Daoy (cell line): ENCODE measurements at regions not wholly inside any gene's neighbourhood (a gene's known extent, or its start where the extent isn't known, plus 50 kb on each side); places are given as distances from the start of the nearest gene placed in this dataset.

Experiments used
- DNase-seq: peaks from one replicate; pipeline ENCODE4 v3.0.0-alpha.2; 2015; ENCODE audit warnings: low read depth

DNA sequence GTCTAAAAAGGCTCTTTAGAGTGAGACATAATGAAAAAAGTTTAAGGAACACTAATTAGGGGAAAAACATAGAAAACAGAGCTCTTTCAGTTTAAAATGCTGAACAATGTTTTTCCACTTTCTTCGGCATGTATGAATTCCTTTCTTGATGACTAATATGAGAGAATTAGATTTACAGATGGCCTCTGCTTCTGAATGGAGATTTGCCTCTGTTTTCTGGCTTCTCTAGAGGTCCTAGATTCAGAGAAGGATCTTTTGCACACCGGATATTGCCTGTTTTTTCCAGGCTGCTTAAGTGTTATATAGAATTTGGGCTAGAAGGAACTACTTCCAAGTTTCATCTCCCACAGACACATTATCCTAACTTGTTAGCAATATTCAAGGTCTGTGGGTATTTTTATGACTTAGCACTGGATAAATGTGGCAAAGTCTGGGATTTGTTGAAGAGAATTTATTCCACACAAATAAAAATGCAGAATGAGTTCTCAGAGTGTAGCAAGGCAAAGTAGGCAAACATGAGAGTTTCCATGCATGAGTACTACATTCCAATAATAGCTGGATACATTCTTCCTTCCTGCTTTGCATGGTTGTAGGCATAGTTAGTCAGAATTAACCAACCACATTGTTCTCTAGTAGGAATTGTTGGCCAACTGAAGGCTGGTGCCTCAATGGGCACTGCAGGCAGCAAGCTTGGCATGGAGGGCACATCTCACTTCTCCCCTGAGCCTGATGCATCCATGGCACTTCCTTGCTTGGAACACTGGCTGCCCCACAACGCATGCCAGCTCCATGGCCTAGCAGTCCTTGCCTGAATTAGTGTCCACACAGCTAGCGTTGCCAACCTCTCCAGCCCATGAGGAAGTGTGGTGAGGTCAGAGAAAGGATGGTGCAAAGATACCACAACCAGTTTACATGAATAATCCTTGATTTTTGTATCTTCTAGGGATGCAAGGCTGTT, 224.2 kb downstream of the CLIC5 start:
- peak; percentile 9 for DNase-seq

DNA sequence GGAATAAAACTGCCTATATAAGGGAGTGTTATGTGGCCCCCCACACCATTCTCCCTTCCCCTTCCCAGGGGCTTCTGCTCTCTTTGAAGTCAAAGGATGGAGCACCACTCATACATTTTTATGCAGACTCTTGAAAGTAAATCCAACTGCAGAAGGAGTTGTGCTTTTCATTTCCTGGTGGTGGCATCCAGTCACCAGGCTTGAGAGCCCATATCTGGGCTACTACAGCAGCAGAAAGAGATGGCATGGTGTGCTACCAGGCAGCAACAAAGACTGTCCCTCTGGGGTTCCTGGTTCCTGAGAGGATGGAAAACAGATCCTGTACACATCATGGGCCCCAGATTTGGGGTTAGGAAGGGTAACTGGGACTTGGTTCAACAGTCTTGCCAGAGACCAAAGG, 226.4 kb downstream of the CLIC5 start:
- no peak for DNase-seq

- DNase-seq, result no peak
These were observed 228.3 kb downstream of the CLIC5 start for GRCh38 chr6:45787384-45787783.

DNA sequence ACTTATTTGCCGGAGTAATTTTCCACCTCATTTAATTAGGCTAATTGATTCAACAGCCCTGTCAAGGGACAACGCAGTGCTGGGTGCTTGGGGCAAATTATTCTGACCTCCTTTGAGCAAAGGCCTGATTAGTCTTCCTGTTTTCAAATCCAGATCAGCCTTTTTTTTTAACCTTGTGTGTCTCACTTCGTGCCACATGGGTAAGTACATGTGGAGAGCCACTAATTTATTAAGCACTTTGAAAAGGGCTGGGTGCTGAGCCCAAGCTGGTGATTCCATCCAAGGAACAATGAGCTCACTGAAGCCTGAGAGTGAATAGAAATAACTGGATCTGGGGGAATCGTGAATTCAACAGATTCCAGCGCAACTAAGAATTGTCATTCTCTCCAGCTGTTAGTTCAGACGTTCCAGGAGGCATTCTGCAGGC, 229.3 kb downstream of the CLIC5 start:
- no peak for DNase-seq

GRCh38 chr6:45784250-45784649, 231.4 kb downstream of the CLIC5 start:
- no peak for DNase-seq

- no peak for DNase-seq
These were observed 231.9 kb downstream of the CLIC5 start for GRCh38 chr6:45783716-45784115.

DNA sequence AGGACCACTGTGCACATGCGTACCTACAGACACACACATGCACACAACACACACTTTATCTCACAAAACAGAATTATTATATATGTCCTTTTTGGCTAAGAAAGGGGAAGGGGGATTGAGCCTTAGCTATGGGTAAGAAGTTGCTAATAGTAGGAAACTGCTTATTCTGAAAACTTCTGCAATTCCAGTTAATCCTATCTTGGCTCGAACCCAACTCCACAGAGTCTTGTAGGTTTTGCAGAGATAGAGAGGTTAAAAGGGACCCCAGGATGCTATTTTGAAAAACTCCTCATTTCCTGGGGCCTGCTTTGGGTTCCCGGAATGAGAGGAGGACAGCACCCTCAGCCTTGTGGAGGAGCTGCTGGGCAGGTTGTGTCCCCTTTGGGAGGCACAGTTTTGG, 233.8 kb downstream of the CLIC5 start:
- DNase-seq, result no peak

DNA sequence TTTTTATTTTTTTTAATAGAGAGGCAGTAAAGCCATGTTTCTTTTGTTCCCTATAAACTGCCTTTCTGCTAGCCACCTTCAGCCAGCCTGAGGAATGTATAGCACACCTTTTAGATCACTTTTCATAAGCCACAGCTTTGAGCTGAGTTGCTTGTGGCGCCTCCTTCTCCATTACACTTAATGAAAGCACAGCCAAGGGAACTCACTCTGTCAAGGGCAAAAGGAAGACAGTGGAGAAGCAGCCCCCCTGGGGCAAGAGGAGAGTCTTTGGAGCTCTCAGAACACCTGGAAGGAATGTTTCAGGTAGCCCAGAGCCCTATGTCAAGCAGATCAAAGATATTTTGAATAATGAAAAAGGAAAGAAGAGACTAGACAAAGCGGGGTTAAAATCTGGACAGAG, 235.1 kb downstream of the CLIC5 start:
- DNase-seq, result no peak

- no peak for DNase-seq
These were observed 240.5 kb downstream of the CLIC5 start for GRCh38 chr6:45775026-45775697.

GRCh38 chr6:45773906-45774305, 241.8 kb downstream of the CLIC5 start:
- DNase-seq, result no peak

GRCh38 chr6:45772886-45773495, 242.7 kb downstream of the CLIC5 start:
- peak; percentile 13 for DNase-seq

DNA sequence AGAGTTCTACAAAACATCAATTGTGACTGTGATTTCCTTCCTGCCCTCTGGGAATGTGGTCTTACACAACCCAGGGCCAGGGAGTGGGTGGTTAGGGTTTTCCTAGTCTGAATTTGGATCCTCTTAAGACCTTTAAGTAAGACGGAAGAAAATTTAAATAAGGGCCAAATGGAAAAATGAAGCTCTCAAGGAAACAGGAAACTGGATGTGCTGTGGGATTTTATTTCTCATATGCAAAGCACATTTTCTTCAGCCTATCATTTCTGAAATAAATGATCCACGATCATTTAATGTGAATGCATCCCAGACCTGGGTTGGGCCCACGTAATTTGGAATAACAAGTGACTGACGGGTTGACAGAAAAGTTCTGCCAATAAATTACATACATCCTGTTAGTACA, 243.6 kb downstream of the CLIC5 start:
- no peak for DNase-seq

GRCh38 chr6:45763281-45763680, 252.4 kb downstream of the CLIC5 start:
- no peak for DNase-seq

- DNase-seq, result no peak
These were observed 256.2 kb downstream of the CLIC5 start for GRCh38 chr6:45759472-45759810.

DNA sequence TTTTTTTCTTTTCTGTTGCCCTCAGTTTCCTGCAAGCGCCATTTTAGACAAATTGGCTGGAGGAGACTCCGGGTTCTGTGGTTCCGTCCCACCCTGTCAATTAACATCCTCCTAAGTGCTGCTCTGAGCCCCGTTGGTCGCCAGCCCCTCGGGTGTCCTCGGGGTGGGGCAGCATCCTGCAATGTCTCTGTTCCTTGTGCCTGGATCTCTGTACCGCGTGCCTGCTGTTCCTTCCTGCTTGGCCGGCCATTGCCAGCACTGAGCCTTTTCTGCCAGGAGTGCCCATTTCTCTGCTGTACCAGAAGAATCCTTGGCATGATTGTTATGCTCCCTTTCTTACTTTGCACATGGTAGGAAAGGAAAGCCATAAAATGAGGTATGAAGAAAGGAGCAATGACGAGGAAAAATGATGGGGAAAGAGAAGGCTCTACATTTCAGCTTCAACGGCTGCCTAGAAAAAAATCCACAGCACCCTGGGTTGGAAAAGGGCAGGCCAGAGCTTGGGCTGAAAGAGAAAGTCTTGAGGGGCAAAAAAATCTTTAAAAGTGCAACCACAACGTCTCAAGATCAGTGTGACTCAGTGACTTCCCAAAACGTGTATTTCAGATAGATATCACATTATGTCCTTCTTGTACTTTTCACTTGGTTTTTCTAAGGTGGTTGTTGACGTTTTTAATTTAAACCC, 256.7 kb downstream of the CLIC5 start:
- DNase-seq, result no peak

GRCh38 chr6:45757443-45758130, 258.1 kb downstream of the CLIC5 start:
- no peak for DNase-seq

GRCh38 chr6:45756606-45757005, 259.1 kb downstream of the CLIC5 start:
- no peak for DNase-seq

DNA sequence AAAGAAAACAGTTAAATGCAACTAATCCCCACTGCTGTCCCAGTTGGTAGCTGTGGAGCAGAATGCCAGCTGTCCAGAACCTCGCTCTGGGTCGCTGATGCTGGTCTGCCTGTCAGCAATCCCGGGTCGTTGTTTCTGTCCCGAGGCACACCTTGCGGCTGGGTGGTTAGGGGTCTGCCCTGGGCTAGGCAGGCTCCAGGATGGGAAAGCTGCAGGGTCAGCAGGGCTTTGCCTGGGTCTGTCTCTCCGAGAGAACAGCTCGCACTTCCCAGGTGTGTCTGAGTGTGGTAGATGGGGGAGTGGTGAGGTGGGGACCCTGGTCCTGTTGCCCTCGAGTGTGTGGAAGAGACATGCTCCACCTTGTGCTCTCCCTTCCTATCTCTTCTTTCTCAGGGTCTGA, 261.2 kb downstream of the CLIC5 start:
- DNase-seq, result no peak

DNA sequence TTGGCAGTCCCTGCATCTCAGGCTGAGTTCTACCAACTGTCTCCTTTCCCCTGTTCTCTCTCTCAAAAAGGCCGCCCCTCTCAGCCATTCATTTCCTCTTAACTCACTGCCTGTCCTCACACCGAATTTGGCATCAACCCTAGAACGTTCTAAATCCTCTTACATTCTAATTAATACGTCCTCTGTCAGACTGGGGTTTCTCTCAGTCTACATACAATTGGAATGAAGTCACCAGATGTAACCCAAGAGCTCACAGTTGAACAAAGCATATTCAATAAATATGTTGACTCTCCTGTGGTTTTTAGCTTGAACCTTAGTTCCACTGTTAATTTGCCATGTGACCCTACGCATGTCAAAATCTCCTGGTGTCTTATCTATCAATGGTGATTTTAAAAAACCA, 269.6 kb downstream of the CLIC5 start:
- DNase-seq, result peak; percentile 74

DNA sequence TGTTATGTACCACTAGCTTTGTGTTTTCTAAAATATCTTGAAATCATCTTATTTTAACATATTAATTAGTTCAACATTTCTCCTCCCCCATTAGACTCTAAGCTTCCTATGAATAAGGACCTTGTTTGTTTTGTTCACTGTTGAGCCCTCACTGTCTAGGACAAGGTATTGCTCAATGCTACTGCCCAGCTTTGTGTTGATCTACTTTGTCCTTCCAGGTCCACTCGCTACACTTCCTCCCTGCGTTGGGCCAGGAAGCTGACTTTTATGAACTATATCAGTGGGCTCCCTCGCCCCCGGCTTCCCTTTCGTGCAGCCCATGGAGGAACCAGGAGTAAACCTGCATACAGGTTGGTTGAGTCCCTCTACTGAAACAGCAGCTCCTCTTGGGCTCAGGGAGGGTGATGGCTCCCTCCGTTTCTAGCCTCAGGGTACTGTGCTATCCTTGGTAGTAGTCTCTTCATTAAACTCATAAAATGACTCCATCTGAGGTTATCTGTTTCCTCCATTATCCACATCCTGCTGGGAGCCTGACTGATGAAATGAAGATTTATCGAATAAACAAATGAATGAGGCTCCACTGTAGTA, 272.5 kb downstream of the CLIC5 start:
- no peak for DNase-seq

DNA sequence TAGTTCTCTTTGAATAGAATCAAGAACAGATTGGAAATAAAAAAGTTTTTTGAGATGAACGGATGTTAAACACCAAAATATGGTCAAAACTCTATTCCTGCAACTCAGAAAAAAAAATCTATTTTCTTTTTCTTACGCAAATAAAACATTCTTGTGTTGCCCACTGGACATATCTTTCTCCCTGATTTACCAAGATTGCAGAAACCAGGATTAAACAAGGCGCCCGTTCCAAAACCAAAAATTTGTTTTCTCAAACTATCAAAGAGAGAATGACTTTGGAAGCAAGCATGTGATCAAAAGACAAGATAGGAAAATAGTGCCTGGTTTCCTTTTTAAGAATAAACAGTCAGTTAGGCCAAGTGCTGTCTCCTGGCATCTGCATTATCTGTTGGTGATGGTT, 273.1 kb downstream of the CLIC5 start:
- no peak for DNase-seq
